ENCODE measurements at regions not wholly inside any gene's neighbourhood (a gene's known extent, or its start where the extent isn't known, plus 50 kb on each side); places are given as distances from the start of the nearest gene placed in this dataset.

DNA sequence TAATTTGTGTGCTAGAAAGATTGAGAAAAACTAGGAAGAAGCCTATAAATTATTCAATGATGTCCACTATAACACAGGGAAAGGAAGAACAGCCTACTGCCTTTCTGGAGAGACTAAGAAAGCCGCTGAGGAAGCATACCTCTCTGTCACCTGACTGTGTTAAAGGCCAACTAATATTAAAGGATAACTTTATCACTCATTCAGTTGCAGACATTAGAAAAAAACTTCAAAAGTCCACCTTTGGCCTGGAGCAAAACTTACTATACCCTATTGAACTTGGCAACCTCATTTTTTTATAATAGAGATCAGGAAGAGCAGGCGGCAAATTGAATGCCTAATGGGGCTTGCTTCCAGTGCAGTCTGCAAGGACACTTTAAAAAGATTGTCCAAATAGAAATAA lies 309.5 kb upstream of the HSFY2 start:
- ChIA-PET CTCF (no interaction called here), POLR2A (no interaction called here)
- no peak overlapping the region for H3K4me3 ChIP-seq (ENCODE audit: low read depth, low read length)

DNA sequence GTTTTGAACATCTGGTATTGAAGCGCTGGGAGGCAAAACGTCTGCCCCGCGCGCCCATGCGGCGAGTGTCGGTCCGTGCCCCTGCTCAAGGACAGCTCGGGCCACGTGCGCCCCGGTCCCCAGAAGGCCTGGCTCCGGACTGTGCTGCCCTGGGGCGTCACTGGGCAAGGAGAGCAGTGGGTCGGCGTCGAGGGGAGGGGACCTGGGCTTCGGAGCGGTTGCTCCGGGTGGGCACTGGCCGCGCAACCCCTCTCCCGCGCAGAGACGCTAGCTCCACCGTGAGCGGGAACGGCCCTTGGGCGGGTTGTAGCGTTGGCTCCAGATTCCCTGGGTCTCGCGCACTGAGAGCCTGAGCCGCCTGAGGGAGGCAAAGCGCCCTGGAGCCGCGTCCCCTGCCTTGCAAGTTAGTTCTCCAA lies 304.2 kb upstream of the HSFY2 start:
- ChIA-PET POLR2A (no interaction called here), CTCF (interaction anchor here (0.9 to 1.3 kb wide), 2 partner anchors 9 to 83 kb away, joined by 3 read pairs; no protein-coding TSS in a partner anchor)
- DNase-seq (ENCODE audit: low read depth, low spot score): no peak
- peak overlapping the region; percentile 62 for H3K4me3 ChIP-seq (ENCODE audit: low read depth, low read length)
- TF ChIP-seq, protein P1, sequence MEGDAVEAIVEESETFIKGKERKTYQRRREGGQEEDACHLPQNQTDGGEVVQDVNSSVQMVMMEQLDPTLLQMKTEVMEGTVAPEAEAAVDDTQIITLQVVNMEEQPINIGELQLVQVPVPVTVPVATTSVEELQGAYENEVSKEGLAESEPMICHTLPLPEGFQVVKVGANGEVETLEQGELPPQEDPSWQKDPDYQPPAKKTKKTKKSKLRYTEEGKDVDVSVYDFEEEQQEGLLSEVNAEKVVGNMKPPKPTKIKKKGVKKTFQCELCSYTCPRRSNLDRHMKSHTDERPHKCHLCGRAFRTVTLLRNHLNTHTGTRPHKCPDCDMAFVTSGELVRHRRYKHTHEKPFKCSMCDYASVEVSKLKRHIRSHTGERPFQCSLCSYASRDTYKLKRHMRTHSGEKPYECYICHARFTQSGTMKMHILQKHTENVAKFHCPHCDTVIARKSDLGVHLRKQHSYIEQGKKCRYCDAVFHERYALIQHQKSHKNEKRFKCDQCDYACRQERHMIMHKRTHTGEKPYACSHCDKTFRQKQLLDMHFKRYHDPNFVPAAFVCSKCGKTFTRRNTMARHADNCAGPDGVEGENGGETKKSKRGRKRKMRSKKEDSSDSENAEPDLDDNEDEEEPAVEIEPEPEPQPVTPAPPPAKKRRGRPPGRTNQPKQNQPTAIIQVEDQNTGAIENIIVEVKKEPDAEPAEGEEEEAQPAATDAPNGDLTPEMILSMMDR (IDR thresholded peaks at IDR 0.05; ENCODE audit: insufficient read depth, low read length, missing control alignments): peak; percentile 14

More for the DNA sequence above, 309.5 kb upstream of the HSFY2 start:
- TF ChIP-seq, protein P1 (IDR thresholded peaks at IDR 0.05; ENCODE audit: insufficient read depth, low read length, missing control alignments): no peak
- no peak for DNase-seq (ENCODE audit: low read depth, low spot score)

DNA sequence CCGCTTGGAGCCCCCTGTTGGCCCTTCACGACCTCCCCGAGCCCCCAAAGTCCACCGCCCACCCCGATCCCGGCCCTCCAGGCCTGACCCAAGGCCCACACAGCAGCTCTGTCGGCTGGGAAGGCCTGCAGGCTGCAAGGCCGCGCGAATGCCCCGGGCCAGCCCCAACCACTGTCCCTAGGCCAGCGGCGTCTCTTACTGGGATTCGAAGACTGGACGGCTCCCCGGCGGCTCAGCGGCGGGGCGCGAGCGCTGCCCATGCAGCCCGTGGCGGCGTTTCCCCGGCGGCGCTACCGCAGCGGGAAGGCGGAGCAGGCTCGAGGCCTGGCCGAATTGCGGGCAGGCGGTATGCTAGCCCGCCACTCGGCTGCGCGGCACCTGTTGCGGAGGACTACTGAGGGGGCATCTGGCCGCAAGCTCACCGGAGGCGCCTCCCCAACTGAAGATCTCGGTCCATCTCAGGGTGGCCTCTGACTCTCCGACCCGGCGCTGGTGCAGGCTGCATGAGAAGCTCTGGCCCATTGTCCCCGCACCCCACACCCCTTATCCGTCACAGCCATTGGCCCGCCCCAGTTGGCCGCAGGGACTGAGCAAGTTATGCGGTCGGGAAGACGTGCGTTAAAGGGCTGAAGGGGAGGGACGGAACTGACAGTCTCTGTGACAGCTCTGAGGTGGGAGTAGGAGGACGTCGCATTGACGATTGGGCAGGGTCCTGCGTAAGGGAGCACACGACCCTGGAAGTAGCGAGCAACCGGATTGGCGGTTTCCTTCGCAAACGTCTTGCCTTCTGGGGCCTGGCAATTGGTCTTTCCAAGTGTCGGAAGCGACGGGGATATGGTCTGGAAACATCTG lies 303.5 kb upstream of the HSFY2 start:
- TF ChIP-seq, protein P1 (IDR thresholded peaks at IDR 0.05; ENCODE audit: insufficient read depth, low read length, missing control alignments): no peak
- CTCF ChIA-PET: interaction anchor here (1.3 kb wide), 1 partner anchor 82 kb away, joined by 3 read pairs; no protein-coding TSS in a partner anchor
- DNase-seq (ENCODE audit: low read depth, low spot score): peak; percentile 3
- POLR2A ChIA-PET: no interaction called here
- H3K4me3 ChIP-seq (ENCODE audit: low read depth, low read length): peak overlapping the region; percentile 62

DNA sequence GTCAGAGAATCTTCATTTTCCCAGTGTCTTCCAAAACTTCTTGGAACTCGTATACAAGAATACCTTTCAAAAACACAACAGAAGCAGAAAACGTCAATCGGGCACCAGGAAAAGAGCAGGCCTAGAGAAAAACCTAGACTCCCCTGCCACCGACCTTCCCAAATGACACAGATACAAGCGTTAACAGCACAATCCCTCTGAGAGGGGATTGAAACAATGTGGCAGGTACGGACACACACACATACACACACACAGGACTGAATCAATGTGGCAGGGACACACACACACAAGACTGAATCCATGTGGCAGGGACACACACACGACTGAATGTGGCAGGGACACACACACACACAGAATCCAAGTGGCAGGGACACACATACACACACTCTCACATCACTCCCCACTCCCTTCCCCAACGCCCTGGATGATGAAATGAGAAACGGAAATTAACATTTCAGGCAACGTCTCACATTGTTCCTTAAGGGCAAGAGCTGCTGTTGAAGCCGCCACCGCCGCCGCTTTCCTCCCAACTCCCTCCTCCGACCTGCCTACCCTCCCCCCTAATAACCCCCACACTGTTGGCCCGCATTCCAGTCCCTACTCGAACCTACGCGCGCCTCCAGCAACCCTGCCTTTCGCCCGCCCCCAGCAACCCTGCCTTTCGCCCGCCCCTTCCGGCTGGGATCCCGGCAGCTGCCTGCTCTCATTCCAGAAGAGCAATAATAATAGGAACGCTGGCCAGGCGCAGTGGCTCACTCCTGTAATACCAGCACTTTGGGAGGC lies 302.1 kb upstream of the HSFY2 start:
- POLR2A ChIA-PET: no interaction called here
- H3K4me3 ChIP-seq (ENCODE audit: low read depth, low read length): peak overlapping the region; percentile 62
- TF ChIP-seq, protein P1 (IDR thresholded peaks at IDR 0.05; ENCODE audit: insufficient read depth, low read length, missing control alignments): no peak
- DNase-seq (ENCODE audit: low read depth, low spot score): peak; percentile 9
- CTCF ChIA-PET: no interaction called here

DNA sequence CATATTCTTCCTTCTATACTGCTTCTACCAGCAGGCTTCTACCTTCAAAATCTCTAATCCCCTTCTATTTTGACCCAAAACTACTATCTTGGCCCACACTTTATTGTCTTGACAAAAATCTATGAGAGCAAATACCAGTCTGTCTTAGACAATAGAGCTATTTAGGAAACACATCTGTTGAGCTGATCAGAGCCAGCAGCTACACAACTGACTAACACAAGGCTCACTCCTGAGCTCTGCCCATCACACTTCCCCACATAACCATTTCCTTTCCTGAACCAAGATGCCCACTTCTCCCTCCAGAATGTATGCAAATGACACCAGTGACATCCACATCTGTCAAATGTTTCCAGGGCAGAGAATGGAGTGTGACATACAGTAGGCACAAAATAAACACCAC lies 293.9 kb upstream of the HSFY2 start:
- ChIA-PET CTCF (no interaction called here), POLR2A (no interaction called here)
- DNase-seq (ENCODE audit: low read depth, low spot score): no peak
- TF ChIP-seq, protein P1 (IDR thresholded peaks at IDR 0.05; ENCODE audit: insufficient read depth, low read length, missing control alignments): no peak
- no peak overlapping the region for H3K4me3 ChIP-seq (ENCODE audit: low read depth, low read length)
